GM10266 (cell line): ENCODE measurements at regions not wholly inside any gene's neighbourhood (a gene's known extent, or its start where the extent isn't known, plus 50 kb on each side); places are given as distances from the start of the nearest gene placed in this dataset.

Experiments used
- DNase-seq: peaks from one replicate; pipeline ENCODE4 v3.0.0; 2012; ENCODE audit errors: extremely low spot score
- TF ChIP-seq, protein P1 (sequence below): IDR thresholded peaks from 2 replicates; pipeline ENCODE4 v1.5.1; 2012; ENCODE audit warnings: mild to moderate bottlenecking, low read depth; ENCODE audit not compliant: control insufficient read depth, insufficient read depth; ENCODE audit errors: missing control alignments

- TF ChIP-seq, protein P1, sequence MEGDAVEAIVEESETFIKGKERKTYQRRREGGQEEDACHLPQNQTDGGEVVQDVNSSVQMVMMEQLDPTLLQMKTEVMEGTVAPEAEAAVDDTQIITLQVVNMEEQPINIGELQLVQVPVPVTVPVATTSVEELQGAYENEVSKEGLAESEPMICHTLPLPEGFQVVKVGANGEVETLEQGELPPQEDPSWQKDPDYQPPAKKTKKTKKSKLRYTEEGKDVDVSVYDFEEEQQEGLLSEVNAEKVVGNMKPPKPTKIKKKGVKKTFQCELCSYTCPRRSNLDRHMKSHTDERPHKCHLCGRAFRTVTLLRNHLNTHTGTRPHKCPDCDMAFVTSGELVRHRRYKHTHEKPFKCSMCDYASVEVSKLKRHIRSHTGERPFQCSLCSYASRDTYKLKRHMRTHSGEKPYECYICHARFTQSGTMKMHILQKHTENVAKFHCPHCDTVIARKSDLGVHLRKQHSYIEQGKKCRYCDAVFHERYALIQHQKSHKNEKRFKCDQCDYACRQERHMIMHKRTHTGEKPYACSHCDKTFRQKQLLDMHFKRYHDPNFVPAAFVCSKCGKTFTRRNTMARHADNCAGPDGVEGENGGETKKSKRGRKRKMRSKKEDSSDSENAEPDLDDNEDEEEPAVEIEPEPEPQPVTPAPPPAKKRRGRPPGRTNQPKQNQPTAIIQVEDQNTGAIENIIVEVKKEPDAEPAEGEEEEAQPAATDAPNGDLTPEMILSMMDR = no peak
- DNase-seq = no peak
These were observed 88.2 kb upstream of the SEPTIN5 start for GRCh38 chr22:19626042-19626587.

DNA sequence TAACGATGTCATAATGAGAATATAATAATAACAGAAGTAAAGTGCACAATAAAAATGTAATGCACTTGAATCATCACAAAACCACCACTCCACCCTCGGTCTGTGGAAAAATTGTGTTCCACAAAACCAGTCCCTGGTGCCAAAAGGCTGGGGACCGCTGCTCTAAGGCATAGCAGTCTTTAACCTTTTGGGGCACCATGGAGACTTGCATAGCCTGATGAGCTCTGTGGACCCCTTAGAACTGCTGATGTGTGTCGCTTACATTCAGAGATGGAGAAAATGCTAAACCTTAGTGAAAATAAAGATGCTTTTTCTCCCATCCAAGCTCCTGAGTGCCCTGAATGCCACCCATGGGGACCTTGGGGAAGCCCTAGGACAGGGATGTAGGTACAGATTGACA lies 87.6 kb upstream of the SEPTIN5 start:
- no peak for DNase-seq
- TF ChIP-seq, protein P1 = no peak

DNA sequence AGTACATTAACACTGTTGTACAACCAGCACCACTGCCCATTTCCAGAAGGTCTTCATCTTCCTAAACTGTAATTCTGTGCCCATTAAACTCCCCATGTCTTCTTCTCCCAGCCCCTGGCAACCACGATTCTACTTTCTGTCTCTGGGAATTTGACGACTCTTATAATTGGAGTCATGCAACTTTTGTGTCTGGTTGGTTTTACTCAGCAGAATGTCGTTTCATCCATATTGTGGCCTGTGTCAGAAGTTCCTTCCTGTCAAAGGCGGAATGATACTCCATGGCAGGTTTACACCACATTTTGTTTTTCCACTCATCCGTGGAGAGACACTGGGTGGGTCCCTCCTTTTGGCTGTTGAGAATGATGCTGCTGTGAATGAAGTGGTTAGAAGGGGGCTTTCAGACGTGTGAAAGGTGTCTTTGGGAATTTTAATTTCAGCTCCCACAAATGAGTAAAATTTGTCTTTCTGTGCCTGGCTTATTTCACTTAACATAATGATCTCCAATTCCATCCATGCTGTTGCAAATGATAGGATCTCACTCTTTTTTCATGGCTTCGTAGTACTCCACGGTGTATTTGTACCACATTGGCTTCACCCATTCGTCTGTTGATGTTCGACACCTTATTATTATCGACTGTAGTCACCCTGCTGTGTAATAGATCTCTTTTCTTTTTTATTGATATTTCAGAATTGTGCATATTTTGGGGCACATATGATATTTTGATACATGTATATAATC lies 86.1 kb upstream of the SEPTIN5 start:
- no peak for DNase-seq
- TF ChIP-seq, protein P1 = no peak

GRCh38 chr22:19629331-19629719 lies 85.0 kb upstream of the SEPTIN5 start:
- DNase-seq = no peak
- TF ChIP-seq, protein P1 = no peak

DNA sequence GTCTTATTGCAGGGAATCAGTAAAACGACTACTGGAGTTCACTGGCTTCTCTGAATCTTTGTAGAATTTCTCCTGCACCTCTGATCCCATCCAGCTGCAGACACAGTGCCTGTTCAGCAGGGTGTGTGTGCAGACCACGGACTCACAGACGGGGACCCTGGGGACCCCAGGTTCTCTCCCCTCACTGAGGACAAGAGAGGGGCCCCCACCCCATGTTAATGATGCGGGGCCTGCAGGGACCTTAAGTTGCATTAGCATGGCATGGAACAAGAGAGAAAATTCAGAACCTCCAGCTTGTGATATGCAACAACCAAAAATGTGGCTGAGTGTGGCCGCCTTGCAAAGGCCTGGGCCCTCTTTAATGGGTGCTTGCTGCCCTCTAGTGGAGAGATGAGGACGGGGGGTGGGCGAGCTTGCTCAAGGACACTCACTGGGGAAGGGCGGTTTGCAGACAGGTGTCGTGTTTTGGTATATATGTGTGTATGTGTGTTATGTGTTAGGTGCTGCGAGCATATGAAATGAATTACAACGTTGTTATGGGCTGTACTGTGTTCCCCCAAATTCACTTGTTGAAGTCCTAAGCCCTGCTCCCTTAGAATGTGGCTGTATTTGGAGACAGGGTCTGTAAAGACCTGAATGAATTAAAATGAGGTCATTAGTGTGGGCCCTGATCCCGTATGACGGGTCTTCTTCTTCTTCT lies 84.4 kb upstream of the SEPTIN5 start:
- peak; percentile 91 for DNase-seq
- TF ChIP-seq, protein P1 = peak; percentile 91

DNA sequence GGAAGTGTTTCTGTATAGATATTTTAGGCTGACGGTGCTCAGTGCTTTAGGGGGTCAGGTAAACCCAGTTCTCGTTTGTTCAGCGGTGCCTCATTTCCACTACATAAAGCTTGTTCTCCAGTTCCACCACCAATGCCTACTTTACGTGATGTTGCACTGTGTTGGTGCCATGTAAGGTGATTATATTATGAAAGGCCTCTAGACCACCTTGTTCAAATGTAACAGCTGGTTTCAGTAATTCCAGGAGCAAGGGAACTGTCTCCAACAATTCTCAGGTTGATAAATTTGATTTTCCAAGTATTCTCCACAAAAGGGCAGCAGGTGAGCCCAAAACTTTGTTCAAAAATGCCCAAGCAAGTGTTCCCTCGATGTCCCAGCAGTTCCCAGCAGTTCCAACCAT lies 83.7 kb upstream of the SEPTIN5 start:
- no peak for DNase-seq
- TF ChIP-seq, protein P1 = no peak
